Upper lobe of right lung (tissue), 1 donor: ENCODE measurements at regions not wholly inside any gene's neighbourhood (a gene's known extent, or its start where the extent isn't known, plus 50 kb on each side); places are given as distances from the start of the nearest gene placed in this dataset.

ENCODE experiments used
- ATAC-seq: fragments of 200-7000 bp; cut with Tn5 transposase; one replicate; pipeline ENCODE4 v1.9.1; 2020; ENCODE audit warnings: mild to moderate bottlenecking, moderate library complexity
- DNase-seq: peaks from one replicate; pipeline ENCODE4 v3.0.0-alpha.2; 2020
- H3K27ac ChIP-seq: fragments of 200-600 bp; one replicate; pipeline ENCODE4 v1.8.0; 2022
- H3K27me3 ChIP-seq: fragments of 200-600 bp; one replicate; pipeline ENCODE4 v1.8.0; 2022; ENCODE audit warnings: mild to moderate bottlenecking
- H3K36me3 ChIP-seq: fragments of 200-600 bp; one replicate; pipeline ENCODE4 v1.8.0; 2022
- H3K4me1 ChIP-seq: fragments of 200-600 bp; one replicate; pipeline ENCODE4 v1.8.0; 2022
- H3K4me3 ChIP-seq: fragments of 200-600 bp; one replicate; pipeline ENCODE4 v1.8.0; 2022; ENCODE audit warnings: mild to moderate bottlenecking
- H3K9me3 ChIP-seq: fragments of 200-600 bp; one replicate; pipeline ENCODE4 v1.8.0; 2022
- CTCF ChIP-seq: fragments of 200-600 bp; IDR thresholded peaks from one replicate; pipeline ENCODE4 v1.8.0; 2022; ENCODE audit warnings: antibody characterized with exemption
- intact Hi-C: fragments of 100-400 bp; cut with DNase I; formaldehyde crosslinking; loops from one replicate; pipeline ENCODE4 v1.11.0; 2022
- donor health status: DM: no; HTN: yes; CAD: no; lungs with severe emphysema.

GRCh38 chr3:30333903-30334302, 272.5 kb upstream of the TGFBR2 start:
- no peak for TF ChIP-seq CTCF
- Histone ChIP-seq H3K36me3 (no peaks in the 10 kb centered on the region), H3K4me1 (no peaks in the 10 kb centered on the region), H3K4me3 (no peak overlapping the region), H3K9me3 (no peaks in the 10 kb centered on the region), H3K27me3 (no peaks in the 10 kb centered on the region), H3K27ac (no peak overlapping the region)
- intact Hi-C loops, result no loop called here
- no peak for ATAC-seq
- no peak for DNase-seq

GRCh38 chr3:30340500-30340899, 265.9 kb upstream of the TGFBR2 start:
- Histone ChIP-seq H3K36me3 (no peaks in the 10 kb centered on the region), H3K9me3 (no peaks in the 10 kb centered on the region), H3K4me3 (no peak overlapping the region), H3K4me1 (peaks cover 10% of the 10 kb centered on the region), H3K27me3 (no peaks in the 10 kb centered on the region), H3K27ac (no peak overlapping the region)
- no peak for DNase-seq
- no peak for ATAC-seq
- intact Hi-C loops, result no loop called here
- TF ChIP-seq CTCF, result no peak

GRCh38 chr3:30341079-30341478, 265.3 kb upstream of the TGFBR2 start:
- Histone ChIP-seq H3K9me3 (no peaks in the 10 kb centered on the region), H3K4me3 (no peak overlapping the region), H3K36me3 (no peaks in the 10 kb centered on the region), H3K27me3 (no peaks in the 10 kb centered on the region), H3K27ac (no peak overlapping the region), H3K4me1 (peaks cover 10% of the 10 kb centered on the region)
- DNase-seq (no peak), ATAC-seq (no peak)
- no peak for TF ChIP-seq CTCF
- intact Hi-C loops, result no loop called here

- Histone ChIP-seq H3K4me1 (peaks cover 10% of the 10 kb centered on the region), H3K36me3 (no peaks in the 10 kb centered on the region), H3K4me3 (no peak overlapping the region), H3K27ac (no peak overlapping the region), H3K27me3 (no peaks in the 10 kb centered on the region), H3K9me3 (no peaks in the 10 kb centered on the region)
- TF ChIP-seq CTCF, result no peak
- ATAC-seq (no peak), DNase-seq (no peak)
- intact Hi-C loops, result no loop called here
Measured at GRCh38 chr3:30341851-30342250, 264.6 kb upstream of the TGFBR2 start.

GRCh38 chr3:30342318-30343060, 263.9 kb upstream of the TGFBR2 start:
- no peak overlapping the region for H3K27ac ChIP-seq
- no peaks in the 10 kb centered on the region for H3K9me3 ChIP-seq
- H3K27me3 ChIP-seq, result no peaks in the 10 kb centered on the region
- no peaks in the 10 kb centered on the region for H3K36me3 ChIP-seq
- DNase-seq, result no peak
- intact Hi-C loops, result no loop called here
- ATAC-seq, result peak; percentile 82
- TF ChIP-seq CTCF, result no peak
- H3K4me1 ChIP-seq, result peaks cover 10% of the 10 kb centered on the region
- H3K4me3 ChIP-seq, result no peak overlapping the region
